ENCODE measurements at regions not wholly inside any gene's neighbourhood (a gene's known extent, or its start where the extent isn't known, plus 50 kb on each side); places are given as distances from the start of the nearest gene placed in this dataset.

- Mint-ChIP-seq H3K27me3 (peaks cover 22% of the 10 kb centered on the region), H3K36me3 (ENCODE audit: insufficient read depth) (no peaks in the 10 kb centered on the region), H3K4me1 (no peaks in the 10 kb centered on the region), H3K27ac (ENCODE audit: low read depth) (no peak overlapping the region), H3K4me3 (no peak overlapping the region), H3K9me3 (peaks cover 6% of the 10 kb centered on the region)
- no peak for ATAC-seq (replicated peaks; ENCODE audit: extremely low read depth, poor library complexity, severe bottlenecking)
- DNase-seq (ENCODE audit: low spot score in 2 of 2), result no peak
These were observed 104.2 kb downstream of the EMX2 start for GRCh38 chr10:117646718-117647117.

- H3K27ac Mint-ChIP-seq (ENCODE audit: low read depth), result no peak overlapping the region
- peaks cover 22% of the 10 kb centered on the region for H3K27me3 Mint-ChIP-seq
- ATAC-seq (replicated peaks; ENCODE audit: extremely low read depth, poor library complexity, severe bottlenecking), result no peak
- no peak overlapping the region for H3K4me3 Mint-ChIP-seq
- no peak for DNase-seq (ENCODE audit: low spot score in 2 of 2)
- peaks cover 6% of the 10 kb centered on the region for H3K9me3 Mint-ChIP-seq
- no peaks in the 10 kb centered on the region for H3K4me1 Mint-ChIP-seq
- H3K36me3 Mint-ChIP-seq (ENCODE audit: insufficient read depth), result no peaks in the 10 kb centered on the region
These were observed 104.8 kb downstream of the EMX2 start for GRCh38 chr10:117647306-117647705.

DNA sequence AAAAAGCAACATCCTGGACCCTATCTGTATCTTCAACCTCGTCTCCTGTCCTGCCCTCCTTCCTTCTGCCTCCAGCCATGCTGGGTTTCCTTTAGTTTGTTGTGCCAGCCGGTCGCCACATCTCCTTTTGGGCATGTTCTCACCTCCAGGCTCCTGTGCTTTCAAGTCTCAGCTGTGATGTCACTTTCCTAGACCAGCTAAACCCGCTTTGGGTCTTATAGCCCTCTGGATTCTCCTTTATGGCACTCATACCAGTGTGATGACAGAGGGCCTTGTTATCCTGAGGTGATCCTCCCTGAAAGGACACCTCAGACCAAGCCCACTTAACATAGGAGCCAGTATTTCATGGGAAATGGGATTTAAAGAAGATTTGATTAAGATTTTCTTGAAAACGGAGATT lies 108.6 kb downstream of the EMX2 start:
- H3K4me3 Mint-ChIP-seq, result no peak overlapping the region
- H3K9me3 Mint-ChIP-seq, result peaks cover 6% of the 10 kb centered on the region
- H3K27ac Mint-ChIP-seq (ENCODE audit: low read depth), result no peak overlapping the region
- H3K4me1 Mint-ChIP-seq, result no peaks in the 10 kb centered on the region
- ATAC-seq (replicated peaks; ENCODE audit: extremely low read depth, poor library complexity, severe bottlenecking), result no peak
- peaks cover 2% of the 10 kb centered on the region for H3K36me3 Mint-ChIP-seq (ENCODE audit: insufficient read depth)
- DNase-seq (ENCODE audit: low spot score in 2 of 2), result no peak
- H3K27me3 Mint-ChIP-seq, result peaks cover 11% of the 10 kb centered on the region

DNA sequence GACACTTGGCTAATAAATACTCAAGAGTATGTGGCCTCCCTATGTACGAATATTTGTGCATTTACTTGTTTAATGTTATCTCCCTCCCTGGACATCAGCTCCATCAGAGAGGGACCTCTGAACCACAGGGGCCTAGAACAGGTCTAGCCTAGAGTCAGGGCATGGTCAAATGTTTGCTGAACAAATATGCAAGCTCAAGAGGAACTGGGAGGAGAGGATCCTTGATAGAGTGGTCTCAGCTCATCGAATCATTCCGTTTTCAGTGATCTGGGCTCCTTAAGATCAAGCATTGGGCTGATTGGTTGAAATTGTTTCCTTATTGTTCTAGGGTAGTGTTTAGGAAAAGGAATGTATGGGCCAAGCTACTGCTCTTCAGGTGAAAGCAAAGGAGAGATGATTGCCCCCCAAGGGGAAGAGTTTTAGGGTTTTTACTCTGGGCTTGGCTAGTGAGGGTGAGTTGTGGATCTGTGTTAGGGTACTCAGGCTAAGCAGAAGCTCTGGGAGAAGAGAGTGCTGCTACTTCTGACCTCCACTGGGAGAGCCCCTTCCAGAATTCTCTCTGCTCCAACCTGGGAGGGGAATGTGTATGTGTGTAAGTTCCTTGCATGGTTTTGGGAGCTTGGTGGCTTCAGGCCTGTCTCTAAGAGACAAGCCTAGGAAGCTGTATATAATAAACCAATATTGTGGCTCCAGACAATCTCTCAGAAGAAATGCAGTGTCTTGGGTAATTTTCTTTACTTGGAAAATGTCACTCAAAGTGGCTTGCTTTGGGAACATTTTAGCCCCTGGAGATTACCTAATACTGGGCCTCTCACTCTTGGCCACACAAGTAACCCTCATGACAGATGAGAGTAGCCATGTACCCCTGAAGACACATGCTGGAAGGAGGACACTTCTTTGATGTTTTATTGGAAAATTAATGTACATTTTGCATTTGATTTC lies 110.0 kb downstream of the EMX2 start:
- no peak overlapping the region for H3K27ac Mint-ChIP-seq (ENCODE audit: low read depth)
- ATAC-seq (replicated peaks; ENCODE audit: extremely low read depth, poor library complexity, severe bottlenecking), result no peak
- no peak for DNase-seq (ENCODE audit: low spot score in 2 of 2)
- no peaks in the 10 kb centered on the region for H3K27me3 Mint-ChIP-seq
- no peaks in the 10 kb centered on the region for H3K4me1 Mint-ChIP-seq
- H3K4me3 Mint-ChIP-seq, result no peak overlapping the region
- peaks cover 6% of the 10 kb centered on the region for H3K9me3 Mint-ChIP-seq
- H3K36me3 Mint-ChIP-seq (ENCODE audit: insufficient read depth), result peaks cover 2% of the 10 kb centered on the region

DNA sequence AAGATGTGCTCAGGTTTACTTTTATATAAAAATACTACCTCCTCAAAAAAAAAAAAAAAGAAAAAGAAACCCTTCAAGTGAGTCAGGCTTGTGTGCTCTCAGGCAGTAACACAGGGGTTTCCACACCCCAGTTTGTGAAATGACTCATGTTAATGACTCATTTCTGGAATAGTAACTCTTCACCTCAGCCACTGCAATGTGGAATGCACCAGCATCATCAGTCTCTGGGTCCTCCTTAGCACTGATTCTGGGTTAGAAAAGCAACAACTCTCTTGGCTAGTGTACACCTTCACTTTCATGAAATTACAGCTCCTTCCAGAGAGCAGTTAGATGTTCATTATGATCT lies 110.6 kb downstream of the EMX2 start:
- no peak overlapping the region for H3K4me3 Mint-ChIP-seq
- no peak for DNase-seq (ENCODE audit: low spot score in 2 of 2)
- H3K4me1 Mint-ChIP-seq, result no peaks in the 10 kb centered on the region
- H3K9me3 Mint-ChIP-seq, result peaks cover 6% of the 10 kb centered on the region
- ATAC-seq (replicated peaks; ENCODE audit: extremely low read depth, poor library complexity, severe bottlenecking), result peak; percentile 24
- H3K36me3 Mint-ChIP-seq (ENCODE audit: insufficient read depth), result peaks cover 2% of the 10 kb centered on the region
- H3K27ac Mint-ChIP-seq (ENCODE audit: low read depth), result no peak overlapping the region
- no peaks in the 10 kb centered on the region for H3K27me3 Mint-ChIP-seq

DNA sequence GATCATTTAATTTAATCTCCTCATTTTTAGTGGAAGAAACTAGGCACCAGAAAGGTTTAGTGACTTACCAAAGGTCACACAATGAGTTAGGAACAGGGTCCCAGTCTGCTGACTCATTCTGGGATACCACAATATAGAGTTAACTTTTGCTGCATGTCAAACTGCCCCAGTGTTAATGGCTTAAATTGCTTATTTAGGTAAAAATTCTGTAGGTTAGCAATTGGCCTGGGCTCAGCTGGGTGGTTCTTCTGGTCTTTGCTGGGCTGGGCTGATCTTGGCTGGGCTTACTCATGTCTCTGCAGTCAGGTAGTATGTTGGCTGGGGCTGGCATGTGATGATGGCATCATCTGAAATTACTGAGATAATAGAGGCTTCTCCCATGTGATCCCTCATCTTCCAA lies 111.6 kb downstream of the EMX2 start:
- Mint-ChIP-seq H3K4me1 (no peaks in the 10 kb centered on the region), H3K4me3 (no peak overlapping the region), H3K36me3 (ENCODE audit: insufficient read depth) (peaks cover 2% of the 10 kb centered on the region), H3K27me3 (no peaks in the 10 kb centered on the region), H3K27ac (ENCODE audit: low read depth) (no peak overlapping the region), H3K9me3 (peaks cover 6% of the 10 kb centered on the region)
- DNase-seq (ENCODE audit: low spot score in 2 of 2) (no peak), ATAC-seq (replicated peaks; ENCODE audit: extremely low read depth, poor library complexity, severe bottlenecking) (no peak)

GRCh38 chr10:117656385-117657367 lies 114.1 kb downstream of the EMX2 start:
- no peak overlapping the region for H3K4me3 Mint-ChIP-seq

GRCh38 chr10:117661316-117661715 lies 118.8 kb downstream of the EMX2 start:
- H3K27me3 Mint-ChIP-seq, result peaks cover 5% of the 10 kb centered on the region
- no peaks in the 10 kb centered on the region for H3K4me1 Mint-ChIP-seq
- DNase-seq (ENCODE audit: low spot score in 2 of 2) (no peak), ATAC-seq (replicated peaks; ENCODE audit: extremely low read depth, poor library complexity, severe bottlenecking) (no peak)
- no peak overlapping the region for H3K4me3 Mint-ChIP-seq
- no peak overlapping the region for H3K27ac Mint-ChIP-seq (ENCODE audit: low read depth)
- H3K9me3 Mint-ChIP-seq, result no peaks in the 10 kb centered on the region
- no peaks in the 10 kb centered on the region for H3K36me3 Mint-ChIP-seq (ENCODE audit: insufficient read depth)

More at GRCh38 chr10:117656385-117657367, 114.1 kb downstream of the EMX2 start:
- DNase-seq (ENCODE audit: low spot score in 2 of 2) (no peak), ATAC-seq (replicated peaks; ENCODE audit: extremely low read depth, poor library complexity, severe bottlenecking) (peak; percentile 36)
- H3K36me3 Mint-ChIP-seq (ENCODE audit: insufficient read depth), result peaks cover 2% of the 10 kb centered on the region
- no peaks in the 10 kb centered on the region for H3K9me3 Mint-ChIP-seq
- no peak overlapping the region for H3K27ac Mint-ChIP-seq (ENCODE audit: low read depth)
- no peaks in the 10 kb centered on the region for H3K27me3 Mint-ChIP-seq
- H3K4me1 Mint-ChIP-seq, result no peaks in the 10 kb centered on the region

GRCh38 chr10:117662126-117662525 lies 119.6 kb downstream of the EMX2 start:
- ATAC-seq (replicated peaks; ENCODE audit: extremely low read depth, poor library complexity, severe bottlenecking) (no peak), DNase-seq (ENCODE audit: low spot score in 2 of 2) (no peak)
- H3K4me1 Mint-ChIP-seq, result no peaks in the 10 kb centered on the region
- H3K27me3 Mint-ChIP-seq, result peaks cover 12% of the 10 kb centered on the region
- H3K27ac Mint-ChIP-seq (ENCODE audit: low read depth), result no peak overlapping the region
- H3K9me3 Mint-ChIP-seq, result no peaks in the 10 kb centered on the region
- H3K36me3 Mint-ChIP-seq (ENCODE audit: insufficient read depth), result no peaks in the 10 kb centered on the region
- no peak overlapping the region for H3K4me3 Mint-ChIP-seq

DNA sequence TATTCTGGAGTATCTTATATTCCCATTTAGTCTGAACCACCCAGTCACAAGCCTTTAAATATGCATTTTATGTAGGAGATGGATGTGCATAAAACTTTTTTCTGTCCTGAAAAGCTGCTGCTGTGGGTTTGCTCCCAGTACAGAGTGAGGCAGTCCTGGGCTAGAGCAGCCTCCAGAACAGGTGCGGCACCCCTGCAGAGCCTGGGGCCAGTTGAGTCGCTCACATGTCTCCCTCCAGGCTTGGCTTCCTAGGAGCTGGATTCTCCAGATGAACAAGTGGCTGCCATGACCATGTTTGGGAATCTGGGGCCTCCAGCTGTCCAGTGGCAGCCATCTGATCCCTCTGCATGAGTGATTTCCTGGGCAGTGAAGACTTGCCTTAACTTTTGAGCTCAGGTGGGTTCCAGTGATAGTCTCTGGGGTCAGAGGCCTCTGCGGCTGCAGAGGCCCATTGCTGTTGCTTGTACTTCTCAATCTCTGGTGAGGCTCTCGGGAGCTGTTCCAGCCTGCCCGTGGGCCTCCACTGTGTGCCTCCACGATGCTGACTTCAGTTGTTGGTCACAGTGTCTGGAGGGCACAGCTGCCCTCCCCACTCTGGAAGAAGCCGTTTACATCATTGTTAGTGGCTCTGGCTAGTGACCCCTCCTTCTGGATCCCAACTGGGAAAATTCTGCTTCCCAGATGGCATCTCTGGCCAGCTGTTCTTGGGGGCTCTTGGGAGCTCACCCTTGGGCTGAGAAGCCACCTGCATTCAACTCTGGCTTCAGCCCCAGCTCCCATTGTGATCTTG lies 120.4 kb downstream of the EMX2 start:
- ATAC-seq (replicated peaks; ENCODE audit: extremely low read depth, poor library complexity, severe bottlenecking), result no peak
- DNase-seq (ENCODE audit: low spot score in 2 of 2), result no peak
- H3K9me3 Mint-ChIP-seq, result no peaks in the 10 kb centered on the region
- no peak overlapping the region for H3K4me3 Mint-ChIP-seq
- H3K27me3 Mint-ChIP-seq, result peaks cover 17% of the 10 kb centered on the region
- no peaks in the 10 kb centered on the region for H3K4me1 Mint-ChIP-seq
- H3K27ac Mint-ChIP-seq (ENCODE audit: low read depth), result no peak overlapping the region
- no peaks in the 10 kb centered on the region for H3K36me3 Mint-ChIP-seq (ENCODE audit: insufficient read depth)

DNA sequence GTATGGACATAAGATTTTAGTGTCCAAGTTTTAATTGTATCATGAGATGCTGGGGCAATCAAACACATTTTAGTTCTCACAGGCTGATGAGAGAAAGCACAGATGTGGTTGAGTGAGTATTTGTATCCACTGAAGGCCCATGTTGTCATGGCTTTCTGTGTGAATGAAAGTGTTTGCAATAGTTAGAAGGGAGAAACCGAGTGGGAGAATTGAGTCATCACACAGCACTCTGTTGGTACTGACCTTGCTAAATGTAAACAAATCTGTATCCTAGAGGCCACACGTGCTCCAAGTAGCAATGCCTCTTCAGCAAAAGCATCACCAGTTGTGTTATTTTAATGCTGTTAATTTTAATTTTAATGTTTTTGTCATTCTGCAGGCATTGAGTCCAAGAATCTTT lies 121.2 kb downstream of the EMX2 start:
- ATAC-seq (replicated peaks; ENCODE audit: extremely low read depth, poor library complexity, severe bottlenecking) (no peak), DNase-seq (ENCODE audit: low spot score in 2 of 2) (no peak)
- H3K4me3 Mint-ChIP-seq, result no peak overlapping the region
- no peak overlapping the region for H3K27ac Mint-ChIP-seq (ENCODE audit: low read depth)
- H3K4me1 Mint-ChIP-seq, result no peaks in the 10 kb centered on the region
- H3K36me3 Mint-ChIP-seq (ENCODE audit: insufficient read depth), result no peaks in the 10 kb centered on the region
- H3K27me3 Mint-ChIP-seq, result peaks cover 17% of the 10 kb centered on the region
- no peaks in the 10 kb centered on the region for H3K9me3 Mint-ChIP-seq

DNA sequence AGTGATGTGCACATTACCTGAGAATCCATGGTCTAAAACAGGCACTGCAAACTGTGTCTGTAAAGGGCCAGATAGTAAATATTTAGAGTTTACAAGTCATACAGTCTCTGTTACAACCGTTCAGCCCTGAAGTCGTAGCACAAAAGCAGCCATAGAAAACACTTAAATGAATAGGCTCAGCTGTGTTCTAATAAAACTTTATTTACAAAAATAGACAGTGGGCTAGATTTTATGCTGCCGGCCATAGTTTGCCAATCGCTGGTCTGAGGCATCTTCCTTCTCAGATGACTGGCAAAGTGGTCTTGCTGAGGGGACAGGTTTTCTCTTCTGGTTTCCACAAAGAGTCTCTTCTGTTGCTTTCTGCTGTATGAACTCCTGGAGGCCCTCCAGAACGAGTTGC lies 121.7 kb downstream of the EMX2 start:
- peaks cover 17% of the 10 kb centered on the region for H3K27me3 Mint-ChIP-seq
- no peak overlapping the region for H3K27ac Mint-ChIP-seq (ENCODE audit: low read depth)
- no peak for DNase-seq (ENCODE audit: low spot score in 2 of 2)
- H3K36me3 Mint-ChIP-seq (ENCODE audit: insufficient read depth), result no peaks in the 10 kb centered on the region
- H3K9me3 Mint-ChIP-seq, result no peaks in the 10 kb centered on the region
- no peaks in the 10 kb centered on the region for H3K4me1 Mint-ChIP-seq
- no peak overlapping the region for H3K4me3 Mint-ChIP-seq
- no peak for ATAC-seq (replicated peaks; ENCODE audit: extremely low read depth, poor library complexity, severe bottlenecking)

Measured in central memory CD8-positive, alpha-beta T cell (primary cell).